ENCODE measurements at regions not wholly inside any gene's neighbourhood (a gene's known extent, or its start where the extent isn't known, plus 50 kb on each side); places are given as distances from the start of the nearest gene placed in this dataset.

DNA sequence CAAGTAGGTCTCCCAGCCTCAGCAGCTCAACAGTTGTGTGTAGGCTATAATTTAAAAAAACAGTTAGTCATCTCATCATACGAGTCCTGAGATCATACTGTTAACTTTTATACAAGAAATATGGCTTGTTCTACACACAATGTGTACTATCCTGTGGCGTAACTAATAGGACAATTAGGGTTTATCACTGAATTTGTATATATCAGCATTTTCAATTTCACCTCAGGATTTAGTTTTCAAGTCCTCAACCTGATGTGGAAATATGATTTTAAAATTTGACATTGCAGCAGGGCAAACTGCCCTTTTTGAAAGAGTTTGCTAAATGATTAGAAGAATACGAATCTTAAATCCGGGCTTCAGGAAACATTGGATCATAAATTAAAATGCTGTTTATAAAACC is 237.2 kb upstream of the CTBP2 start:
- DNase-seq (ENCODE audit: low spot score), result no peak

DNA sequence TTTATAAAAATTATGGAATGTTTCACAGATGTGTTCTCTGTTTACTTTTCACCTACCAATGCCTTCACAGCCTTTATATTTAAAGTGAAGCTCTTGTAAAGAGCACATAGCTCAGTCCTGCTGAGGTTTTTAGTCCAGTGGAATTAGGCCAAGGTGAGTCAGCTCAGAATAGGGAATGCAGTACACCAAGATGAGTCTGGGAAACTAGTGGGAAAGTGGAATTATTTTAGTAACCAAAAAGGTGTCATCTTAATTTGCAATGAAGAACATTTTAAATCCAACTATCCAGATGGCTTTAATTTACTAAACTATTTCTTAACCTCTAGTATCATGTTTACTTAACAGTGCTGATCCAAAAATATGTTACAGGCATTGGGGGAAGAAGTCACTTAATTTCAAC is 236.3 kb upstream of the CTBP2 start:
- no peak for DNase-seq (ENCODE audit: low spot score)

DNA sequence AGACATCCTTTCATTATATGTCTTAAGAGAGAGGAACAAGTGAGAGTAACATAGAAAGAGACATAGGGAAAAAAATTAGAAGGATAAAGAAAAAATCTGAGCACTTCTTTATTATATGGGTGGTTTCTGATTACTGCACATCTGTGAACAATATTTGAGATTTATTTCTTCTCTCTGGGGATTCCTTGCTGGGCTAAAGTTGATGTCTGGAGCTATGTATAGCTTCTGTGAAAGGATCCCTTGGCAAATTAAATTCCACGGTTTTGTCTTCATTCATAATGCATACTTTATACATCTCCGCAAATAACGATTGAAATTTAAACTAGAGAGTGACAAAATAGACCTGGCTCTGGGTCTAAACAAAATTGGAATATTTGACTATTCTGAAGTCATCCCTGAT is 232.2 kb upstream of the CTBP2 start:
- DNase-seq (ENCODE audit: low spot score), result no peak

DNA sequence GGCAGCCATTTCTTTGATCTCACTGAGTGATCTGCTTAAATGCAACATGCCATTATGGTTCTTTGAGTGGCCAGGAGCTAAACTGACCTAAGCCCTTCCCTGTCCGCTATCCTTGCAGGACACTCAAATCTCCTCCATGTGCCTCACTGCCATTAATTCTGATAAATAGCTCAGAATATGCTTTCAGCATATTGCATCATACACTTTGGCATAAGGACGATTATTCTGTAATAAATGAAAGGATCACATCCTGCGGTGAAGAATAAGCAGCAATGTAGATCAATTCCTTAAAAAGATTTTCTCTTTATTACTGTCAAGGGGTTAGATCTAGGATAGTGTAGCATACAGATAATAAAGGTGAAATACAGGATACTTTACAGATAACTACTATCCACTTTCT is 231.8 kb upstream of the CTBP2 start:
- no peak for DNase-seq (ENCODE audit: low spot score)

DNA sequence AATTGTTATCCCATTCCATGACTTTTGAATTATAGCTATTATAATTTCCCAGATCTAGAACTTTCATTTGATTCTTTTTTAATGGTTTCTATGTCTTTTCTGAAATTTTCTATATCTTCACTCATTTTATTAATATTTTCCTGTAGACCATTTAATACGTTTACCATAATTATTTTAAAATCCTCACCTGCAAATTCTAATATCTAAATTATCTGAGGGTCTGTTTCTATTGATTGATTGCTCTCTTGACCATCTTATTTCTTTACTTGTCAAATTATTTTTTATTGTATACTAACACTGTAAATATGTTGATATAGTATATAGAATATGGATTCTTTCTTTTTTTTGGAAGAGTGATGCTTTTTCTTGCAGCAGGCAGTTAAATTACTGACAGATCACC is 229.3 kb upstream of the CTBP2 start:
- no peak for DNase-seq (ENCODE audit: low spot score)

DNA sequence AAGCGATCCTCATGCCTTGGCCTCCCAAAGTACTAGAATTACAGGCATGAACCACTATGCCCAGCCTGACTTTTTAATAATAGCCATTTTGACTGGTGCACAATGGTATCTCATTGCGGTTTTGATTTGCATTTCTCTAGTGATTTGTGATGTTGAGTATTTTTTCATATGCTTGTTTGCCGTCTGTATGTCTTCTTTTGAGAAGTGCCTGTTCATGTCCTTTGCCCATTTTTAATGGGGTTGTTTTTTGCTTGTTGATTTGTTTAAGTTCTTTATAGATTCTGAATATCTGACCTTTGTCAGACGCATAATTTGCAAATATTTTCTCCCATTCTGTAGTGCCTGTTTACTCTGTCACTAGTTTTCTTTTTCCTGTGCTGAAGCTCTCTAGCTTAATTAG is 219.2 kb upstream of the CTBP2 start:
- no peak for DNase-seq (ENCODE audit: low spot score)

DNA sequence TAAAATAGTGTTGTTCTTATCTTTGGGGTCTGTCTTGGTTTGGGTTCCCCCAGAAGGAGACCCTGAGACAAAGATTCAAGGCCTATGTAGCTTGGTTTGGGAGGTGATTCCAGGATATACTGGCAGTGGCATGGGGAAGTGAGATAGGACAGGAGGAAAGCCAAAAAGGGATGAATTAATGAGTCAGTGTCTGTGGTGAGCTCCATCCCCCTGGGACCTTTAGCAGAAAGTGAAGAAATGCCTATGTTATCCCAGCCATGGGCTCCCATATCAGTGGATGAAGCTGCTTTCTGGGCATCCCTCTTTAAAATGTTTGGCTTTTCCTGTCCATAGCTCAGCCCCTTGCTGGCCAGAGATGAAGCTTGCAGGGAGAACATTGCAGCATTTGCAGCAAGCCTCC is 217.0 kb upstream of the CTBP2 start:
- no peak for DNase-seq (ENCODE audit: low spot score)

DNA sequence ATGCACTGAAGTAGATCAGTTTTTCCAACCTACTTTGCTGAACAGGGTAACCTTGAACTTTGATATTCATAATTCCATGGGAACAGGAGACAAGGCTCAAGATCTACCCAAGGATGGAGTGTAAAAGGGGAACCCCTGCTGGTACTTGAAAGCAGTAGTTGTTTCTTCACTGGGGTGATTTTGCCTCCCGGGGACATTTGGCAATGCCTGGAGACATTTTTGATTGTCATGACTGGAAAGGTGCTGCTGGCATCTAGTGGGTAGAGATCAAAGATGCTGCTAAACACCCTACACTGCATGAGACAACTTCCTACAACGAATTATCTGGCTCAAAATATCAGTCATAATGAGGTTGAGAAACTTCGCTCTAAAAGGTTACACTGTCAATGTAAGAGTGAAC is 214.8 kb upstream of the CTBP2 start:
- peak; percentile 9 for DNase-seq (ENCODE audit: low spot score)

DNA sequence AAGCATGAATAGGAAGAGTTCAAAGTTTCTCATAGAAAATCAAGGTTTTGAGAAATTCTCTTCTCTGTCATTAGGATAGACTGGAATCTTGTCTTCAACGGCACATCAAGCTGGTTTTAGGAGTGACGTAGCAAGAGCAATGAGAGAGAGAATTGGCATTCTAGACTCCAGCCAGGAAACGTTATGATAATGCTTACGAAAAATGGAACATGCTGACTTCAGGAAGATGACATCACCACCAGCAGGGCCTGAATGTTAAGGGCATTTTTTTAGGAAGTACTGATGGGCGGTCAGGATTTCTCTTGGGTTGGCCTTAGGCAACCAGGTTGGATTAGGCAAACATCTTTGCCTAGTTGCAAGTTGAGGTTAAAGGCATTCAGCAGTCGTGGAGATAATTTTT is 213.2 kb upstream of the CTBP2 start:
- DNase-seq (ENCODE audit: low spot score), result no peak

DNA sequence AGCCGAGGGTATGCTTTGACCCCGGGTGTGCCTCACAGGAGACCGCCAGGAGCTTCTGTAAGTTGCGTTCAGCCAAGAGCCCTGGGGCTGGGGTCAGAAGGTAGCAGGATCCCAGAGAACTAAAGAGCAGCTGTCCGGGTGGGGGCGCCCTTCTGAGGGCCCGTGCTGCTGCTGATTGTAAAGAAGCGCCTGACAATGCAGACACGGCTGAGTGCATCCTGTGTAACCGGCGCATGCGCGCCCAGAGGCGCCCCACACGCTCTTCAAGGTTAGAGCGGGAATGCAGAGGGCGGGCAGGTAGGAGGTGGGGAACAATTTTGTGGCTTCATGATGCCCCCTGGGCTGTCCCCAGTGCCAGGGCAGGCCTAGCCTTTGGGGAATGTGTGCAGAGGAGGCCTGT is 210.2 kb upstream of the CTBP2 start:
- no peak for DNase-seq (ENCODE audit: low spot score)

DNA sequence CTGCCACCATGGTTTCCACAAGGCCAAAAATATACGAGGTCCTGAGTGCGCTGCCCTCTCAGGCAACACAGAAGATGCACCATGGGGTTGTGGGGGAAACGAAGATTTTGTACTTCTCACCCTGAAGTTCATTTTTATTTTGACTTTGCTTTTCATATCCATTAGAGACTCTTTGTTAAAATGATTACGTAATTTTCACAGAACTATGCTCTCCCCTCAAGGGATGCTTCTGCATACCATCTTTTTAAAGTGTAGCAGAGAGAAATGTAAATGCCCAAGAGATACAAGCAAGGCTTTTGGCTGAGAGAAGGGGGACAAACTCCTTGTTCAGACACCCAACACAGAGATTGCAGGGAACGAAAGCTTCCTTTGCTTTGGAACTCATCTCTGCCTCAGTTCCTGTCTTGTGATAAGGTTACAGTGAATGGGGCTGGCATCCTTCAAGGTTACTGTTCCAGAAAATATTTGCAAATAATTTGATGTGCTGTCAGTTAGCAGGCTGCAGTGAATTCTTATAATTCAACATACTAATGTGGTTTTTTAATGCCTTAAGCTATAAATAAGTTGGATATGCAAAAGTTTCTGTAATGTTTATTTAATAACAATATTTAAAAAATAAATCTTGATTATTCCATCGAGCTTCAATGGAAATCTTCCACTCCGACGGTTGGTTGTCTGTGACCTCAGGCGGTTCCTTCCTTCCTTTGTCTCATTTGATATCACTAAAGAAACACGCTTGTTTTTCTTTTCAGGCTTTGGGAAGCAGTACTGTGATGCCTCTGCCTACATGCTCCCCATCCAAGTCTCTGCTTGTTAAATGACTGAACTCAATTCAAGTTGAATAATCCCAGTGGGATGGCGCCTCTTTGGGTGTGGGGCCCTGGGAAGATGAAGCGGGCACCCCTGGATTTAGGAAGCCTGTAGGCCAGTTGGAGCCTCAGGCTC is 209.3 kb upstream of the CTBP2 start:
- no peak for DNase-seq (ENCODE audit: low spot score)

DNA sequence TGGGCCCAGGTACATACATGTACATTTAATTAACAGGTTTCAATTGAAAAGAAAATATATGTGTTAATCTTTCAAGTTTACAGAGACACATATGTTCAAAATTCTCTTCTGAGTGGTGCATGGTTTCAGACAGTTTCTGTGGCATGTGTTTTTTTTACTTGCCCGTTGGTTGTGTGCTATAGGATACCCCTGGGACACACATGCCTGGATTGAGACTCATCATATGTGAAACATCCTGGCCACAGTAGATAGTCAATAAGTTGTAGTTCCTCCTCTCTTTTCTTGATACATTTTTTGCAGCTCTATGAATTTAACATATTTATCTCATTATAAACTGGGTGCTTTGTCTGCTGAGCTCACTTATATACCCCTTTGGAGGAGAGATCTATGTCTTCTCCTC is 207.8 kb upstream of the CTBP2 start:
- no peak for DNase-seq (ENCODE audit: low spot score)

DNA sequence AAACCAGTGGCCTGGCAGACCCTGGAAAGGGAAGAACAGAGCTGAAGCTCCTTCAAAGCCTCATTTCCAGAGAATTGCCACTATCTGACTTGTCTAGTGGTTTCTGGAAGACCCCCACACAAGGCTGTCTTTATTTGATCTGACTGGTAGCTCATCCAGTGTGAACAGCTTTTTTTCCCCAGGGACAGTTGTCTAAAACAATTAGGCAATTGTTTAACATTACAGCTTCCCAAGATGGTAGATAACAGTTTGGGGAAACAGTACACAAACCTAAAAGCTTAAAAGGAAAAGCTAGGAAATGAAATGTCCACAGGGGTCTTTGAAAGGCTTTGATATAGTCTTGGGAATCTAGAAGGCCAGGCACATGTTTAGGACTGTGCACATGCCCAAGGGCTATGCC is 203.4 kb upstream of the CTBP2 start:
- no peak for DNase-seq (ENCODE audit: low spot score)

DNA sequence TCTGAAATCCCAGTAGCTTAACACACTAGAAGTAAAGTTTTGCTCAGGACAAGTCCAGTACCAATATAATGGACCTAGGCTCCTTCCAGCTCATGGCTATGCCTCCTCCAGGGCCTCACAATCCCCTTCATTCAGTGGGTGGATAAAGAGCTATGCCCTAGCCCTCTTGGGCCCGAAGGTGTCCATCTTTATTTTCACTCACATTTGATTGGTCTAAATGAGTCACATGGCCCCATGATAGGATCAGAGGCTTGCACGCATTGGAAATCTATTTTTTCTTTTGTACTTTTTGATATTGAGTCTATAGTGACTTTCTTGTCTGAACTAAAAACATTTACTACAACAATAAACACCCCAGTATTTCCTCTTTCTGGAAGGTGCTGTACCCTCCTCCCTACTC is 202.6 kb upstream of the CTBP2 start:
- DNase-seq (ENCODE audit: low spot score), result no peak

DNA sequence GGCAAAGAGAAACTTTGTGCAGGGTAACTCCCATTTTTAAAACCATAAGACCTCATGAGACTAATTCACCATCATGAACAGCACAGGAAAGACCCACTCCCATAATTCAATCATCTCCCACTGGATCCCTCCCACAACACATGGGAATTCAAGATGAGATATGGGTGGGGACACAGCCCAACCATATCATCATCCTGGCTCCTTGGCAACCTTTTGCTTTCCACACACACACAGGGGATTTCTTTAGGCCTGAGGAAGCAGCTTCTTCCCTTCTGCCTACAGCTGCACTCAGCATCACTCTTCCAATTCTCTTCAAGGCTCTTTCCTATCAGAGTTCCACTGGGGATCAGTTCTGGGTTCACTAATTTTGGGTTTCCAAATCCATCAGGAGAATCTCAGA is 199.0 kb upstream of the CTBP2 start:
- DNase-seq (ENCODE audit: low spot score), result no peak

DNA sequence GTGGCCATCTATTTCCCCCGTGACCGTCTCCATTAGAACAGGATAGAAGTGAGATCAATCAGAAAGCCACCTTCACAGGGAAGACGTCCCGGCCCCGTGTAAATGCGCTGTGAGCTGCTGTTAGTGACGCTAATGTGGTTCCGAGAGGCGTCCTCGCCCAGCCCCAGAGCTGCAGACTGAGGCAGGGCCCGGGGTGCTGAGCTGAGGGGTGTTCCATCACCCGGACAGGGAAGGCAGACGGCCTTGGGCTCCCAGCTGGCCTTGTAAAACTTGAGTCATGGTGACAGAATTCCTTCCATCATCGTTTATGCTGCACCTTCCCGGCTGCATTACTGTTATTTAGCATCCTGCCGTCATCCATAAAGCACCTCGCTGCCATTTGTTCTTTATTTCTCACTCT is 195.3 kb upstream of the CTBP2 start:
- DNase-seq (ENCODE audit: low spot score), result no peak

DNA sequence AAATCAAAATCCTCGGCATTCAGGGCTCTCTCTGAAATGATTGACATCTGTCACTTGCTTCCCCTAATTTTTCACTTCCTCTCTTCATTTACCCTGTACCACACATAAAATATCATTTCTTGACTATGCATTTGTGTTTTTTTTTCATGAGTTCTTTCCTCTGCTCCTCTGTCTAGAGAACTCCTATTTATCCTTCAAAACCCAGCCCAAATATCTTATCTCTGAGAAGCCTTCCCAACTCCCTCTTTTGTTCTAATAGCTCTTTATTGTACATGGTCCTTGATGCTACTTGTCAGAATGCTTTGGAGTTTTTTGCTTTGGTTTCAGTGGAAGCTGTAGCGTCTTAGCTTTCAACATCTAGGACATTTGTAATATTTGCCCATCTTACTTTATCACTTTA is 190.2 kb upstream of the CTBP2 start:
- no peak for DNase-seq (ENCODE audit: low spot score)

DNA sequence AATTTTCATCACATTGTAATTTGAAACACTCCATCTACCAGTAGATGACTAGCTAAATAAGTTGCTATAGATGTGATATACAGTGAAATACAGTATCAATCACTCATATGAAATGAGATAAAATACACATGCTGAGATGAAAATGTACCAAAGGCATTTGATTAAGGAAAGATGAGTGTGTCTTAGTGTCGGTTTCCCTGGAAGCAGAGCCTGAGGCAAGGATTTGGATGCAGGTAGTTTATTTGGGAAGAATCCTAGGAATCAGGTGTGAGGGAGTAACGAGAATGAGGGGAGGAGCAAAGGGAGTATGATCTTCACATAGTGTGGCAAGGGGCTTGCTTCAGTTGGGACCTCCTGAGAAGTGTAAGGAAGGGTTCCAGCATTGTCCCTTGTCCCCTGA is 188.2 kb upstream of the CTBP2 start:
- no peak for DNase-seq (ENCODE audit: low spot score)

DNA sequence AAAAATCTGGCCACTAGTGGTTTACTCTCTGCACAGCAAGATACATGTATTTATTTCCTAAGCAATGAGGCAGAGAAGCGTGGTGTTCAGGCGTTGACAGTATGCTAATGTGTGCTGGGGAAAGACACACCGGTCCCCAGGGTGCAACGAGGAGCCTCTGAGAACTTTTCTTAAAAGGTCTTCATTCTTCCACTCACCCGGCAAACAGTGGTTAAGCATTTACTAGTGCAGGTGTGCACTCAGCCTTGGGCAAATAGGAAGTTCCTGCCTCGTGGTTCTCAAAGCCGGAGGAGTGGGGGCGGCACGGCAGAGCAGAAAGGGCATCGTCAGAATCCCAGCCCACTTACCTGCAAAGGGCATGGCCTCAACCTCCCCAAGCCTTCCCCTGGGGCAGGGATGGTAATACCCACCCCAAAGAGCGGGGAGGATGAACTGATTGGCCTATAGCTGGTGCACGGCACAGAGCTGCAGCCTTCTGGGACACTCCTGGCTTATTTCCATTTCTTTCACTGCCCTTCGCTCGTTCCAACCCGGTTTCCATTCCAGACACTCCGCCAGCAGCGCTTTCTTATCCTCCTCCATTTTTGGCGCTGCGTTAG is 184.3 kb upstream of the CTBP2 start:
- no peak for DNase-seq (ENCODE audit: low spot score)

DNA sequence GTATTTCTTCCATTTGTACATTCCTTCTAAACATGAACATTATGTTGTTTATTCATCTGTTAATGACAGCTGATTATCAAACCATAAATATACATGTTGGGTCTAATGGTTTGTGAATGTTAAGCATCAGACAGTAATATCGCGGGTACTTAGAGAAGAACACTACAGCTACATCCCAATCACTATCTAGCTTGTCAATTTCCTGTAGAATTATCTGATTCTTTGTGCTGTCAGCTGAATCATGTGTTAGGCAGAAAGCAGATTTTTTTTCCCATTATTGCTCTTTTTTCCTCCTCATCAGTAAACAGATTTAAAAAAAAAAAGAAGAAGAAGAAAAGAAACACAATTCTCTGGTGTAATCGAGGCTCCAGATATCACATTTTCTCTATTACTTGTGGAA is 183.6 kb upstream of the CTBP2 start:
- DNase-seq (ENCODE audit: low spot score), result no peak

DNA sequence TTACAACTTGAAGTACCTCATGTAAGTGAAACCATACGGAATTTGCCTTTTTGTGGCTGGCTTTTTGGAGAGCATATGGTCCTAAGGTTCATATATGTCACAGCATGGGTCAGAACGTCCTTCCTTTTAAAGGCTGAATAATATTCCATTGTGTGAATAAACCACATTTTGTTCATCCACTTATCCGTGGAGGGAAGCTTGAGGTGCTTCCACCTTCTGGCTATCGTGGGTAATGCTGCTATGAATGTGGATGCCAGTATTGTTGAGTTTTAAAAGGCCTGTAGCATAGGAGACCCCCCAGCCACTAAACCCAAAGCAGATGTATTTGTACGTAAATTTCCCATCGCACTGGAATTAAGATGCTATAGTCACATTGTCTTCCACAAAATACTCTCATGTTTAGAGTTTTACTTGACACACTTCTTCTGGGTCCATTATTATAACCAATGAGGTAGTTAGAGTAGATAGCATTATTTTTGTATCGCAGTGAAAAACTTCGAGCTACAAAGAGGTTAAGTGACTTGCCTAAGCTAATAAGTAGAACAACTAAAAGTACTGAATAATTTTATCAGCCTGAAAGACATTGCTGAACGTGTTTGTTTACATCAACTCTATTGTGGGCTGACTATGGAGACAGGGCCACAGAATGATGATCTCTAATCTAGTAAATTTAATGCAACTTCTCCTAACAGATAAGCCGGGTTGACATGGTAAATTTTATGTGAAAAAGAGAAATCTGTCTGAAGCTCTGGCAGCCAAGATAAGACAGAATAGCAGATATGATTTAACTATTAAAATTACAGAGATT is 183.0 kb upstream of the CTBP2 start:
- DNase-seq (ENCODE audit: low spot score), result peak; percentile 6

DNA sequence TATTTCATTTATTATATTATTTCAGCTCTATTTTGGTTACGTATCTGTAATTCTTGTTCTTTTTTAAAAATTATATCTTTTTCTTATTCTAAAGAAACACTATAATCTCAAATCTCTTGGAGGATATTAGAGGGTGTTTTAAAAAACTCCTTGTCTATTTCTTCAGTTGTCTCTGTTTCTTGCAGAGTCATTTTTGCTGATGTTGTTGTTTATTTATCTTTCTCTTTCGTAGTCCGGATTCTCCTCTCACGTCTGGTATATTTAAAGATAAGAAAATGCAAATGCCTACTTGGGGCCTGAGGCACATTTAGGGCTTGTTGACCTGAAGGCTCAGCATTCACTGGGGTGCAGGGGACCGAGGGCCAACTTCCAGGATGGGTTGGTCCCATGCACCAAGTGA is 181.2 kb upstream of the CTBP2 start:
- DNase-seq (ENCODE audit: low spot score), result no peak

DNA sequence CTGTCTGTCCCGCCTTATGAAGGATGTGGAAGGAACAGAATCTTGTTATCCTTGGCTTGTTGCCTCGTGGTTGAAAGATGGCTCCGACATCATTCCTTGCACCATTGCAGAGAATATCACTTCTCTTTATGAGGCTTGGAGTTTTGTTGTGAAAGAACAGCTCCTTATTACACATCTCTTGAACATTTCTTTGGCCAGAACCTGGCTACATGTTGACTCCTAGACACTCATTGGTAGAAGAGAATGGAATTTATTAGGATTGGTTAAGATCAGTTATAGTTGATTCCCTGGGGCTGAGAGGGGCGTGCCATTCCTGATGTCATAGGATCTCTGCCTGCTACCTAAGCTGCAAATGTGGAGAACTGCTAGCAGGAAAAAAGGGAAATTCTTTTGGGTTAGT is 180.5 kb upstream of the CTBP2 start:
- DNase-seq (ENCODE audit: low spot score), result no peak
